ENCODE measurements at regions not wholly inside any gene's neighbourhood (a gene's known extent, or its start where the extent isn't known, plus 50 kb on each side); places are given as distances from the start of the nearest gene placed in this dataset.
"Not testable (repeated sequence)": the region's sequence is repeated elsewhere in the genome, so short reads cannot be mapped to it uniquely, and the experiment has no call there.

GRCh38 chr19:28585796-28586195, 627.2 kb downstream of the UQCRFS1 start:
- no peak for DNase-seq

- no peak for DNase-seq
Observed at GRCh38 chr19:28583713-28584112, 629.2 kb downstream of the UQCRFS1 start.

GRCh38 chr19:28583242-28583641, 629.7 kb downstream of the UQCRFS1 start:
- no peak for DNase-seq

- no peak for DNase-seq
Observed at GRCh38 chr19:28582796-28583195, 630.2 kb downstream of the UQCRFS1 start.

GRCh38 chr19:28582344-28582743, 630.6 kb downstream of the UQCRFS1 start:
- no peak for DNase-seq

GRCh38 chr19:28581468-28581770, 631.5 kb downstream of the UQCRFS1 start:
- no peak for DNase-seq

- no peak for DNase-seq
Observed at GRCh38 chr19:28578786-28579505, 634.0 kb downstream of the UQCRFS1 start.

- no peak for DNase-seq
Observed at GRCh38 chr19:28578208-28578607, 634.7 kb downstream of the UQCRFS1 start.

GRCh38 chr19:28577666-28578065, 635.3 kb downstream of the UQCRFS1 start:
- no peak for DNase-seq

GRCh38 chr19:28577233-28577632, 635.7 kb downstream of the UQCRFS1 start:
- no peak for DNase-seq

GRCh38 chr19:28575816-28576215, 637.1 kb downstream of the UQCRFS1 start:
- no peak for DNase-seq

- DNase-seq = not testable (repeated sequence)
Observed at GRCh38 chr19:28575312-28575711, 637.6 kb downstream of the UQCRFS1 start.

- DNase-seq = no peak
Observed at GRCh38 chr19:28574212-28574611, 638.7 kb downstream of the UQCRFS1 start.

- DNase-seq = no peak
Observed at GRCh38 chr19:28569132-28570131, 643.5 kb downstream of the UQCRFS1 start.

GRCh38 chr19:28567834-28568233, 645.1 kb downstream of the UQCRFS1 start:
- DNase-seq = no peak

- DNase-seq = no peak
Observed at GRCh38 chr19:28563964-28564921, 648.7 kb downstream of the UQCRFS1 start.

GRCh38 chr19:28560786-28561185, 652.2 kb downstream of the UQCRFS1 start:
- DNase-seq = no peak

- no peak for DNase-seq
Observed at GRCh38 chr19:28558783-28559182, 654.2 kb downstream of the UQCRFS1 start.

- no peak for DNase-seq
Observed at GRCh38 chr19:28556371-28556770, 656.6 kb downstream of the UQCRFS1 start.

GRCh38 chr19:28555317-28555716, 657.6 kb downstream of the UQCRFS1 start:
- no peak for DNase-seq

GRCh38 chr19:28554321-28555091, 658.4 kb downstream of the UQCRFS1 start:
- DNase-seq = no peak

GRCh38 chr19:28553764-28554163, 659.2 kb downstream of the UQCRFS1 start:
- no peak for DNase-seq

Measured in NCI-H2081 treated with DMSO at 0.1 percent for 48 hours (cell line).